ENCODE measurements at regions not wholly inside any gene's neighbourhood (a gene's known extent, or its start where the extent isn't known, plus 50 kb on each side); places are given as distances from the start of the nearest gene placed in this dataset.

DNA sequence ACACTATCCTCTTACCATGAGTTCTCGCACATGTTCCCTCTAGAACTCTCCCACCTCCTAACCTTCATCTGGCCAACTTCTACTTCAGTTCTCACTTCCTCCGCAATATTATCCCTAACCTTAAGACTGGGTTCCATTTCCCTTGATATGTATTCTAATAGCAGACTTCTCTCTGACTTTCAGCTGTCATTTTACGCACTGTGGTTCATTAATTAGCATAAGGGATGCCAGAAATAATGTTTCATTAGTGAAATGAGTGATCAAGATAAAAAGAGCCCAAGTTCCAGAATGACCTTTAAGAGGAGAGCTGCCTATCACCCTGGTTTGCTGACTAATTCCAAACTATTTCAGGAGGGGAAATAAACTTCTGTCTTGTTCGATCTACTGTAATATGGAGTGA lies 108.6 kb upstream of the CCDC150 start:
- TF ChIP-seq POLR2A (IDR thresholded peaks at IDR 0.05): no peak
- TF ChIP-seq, protein P1, sequence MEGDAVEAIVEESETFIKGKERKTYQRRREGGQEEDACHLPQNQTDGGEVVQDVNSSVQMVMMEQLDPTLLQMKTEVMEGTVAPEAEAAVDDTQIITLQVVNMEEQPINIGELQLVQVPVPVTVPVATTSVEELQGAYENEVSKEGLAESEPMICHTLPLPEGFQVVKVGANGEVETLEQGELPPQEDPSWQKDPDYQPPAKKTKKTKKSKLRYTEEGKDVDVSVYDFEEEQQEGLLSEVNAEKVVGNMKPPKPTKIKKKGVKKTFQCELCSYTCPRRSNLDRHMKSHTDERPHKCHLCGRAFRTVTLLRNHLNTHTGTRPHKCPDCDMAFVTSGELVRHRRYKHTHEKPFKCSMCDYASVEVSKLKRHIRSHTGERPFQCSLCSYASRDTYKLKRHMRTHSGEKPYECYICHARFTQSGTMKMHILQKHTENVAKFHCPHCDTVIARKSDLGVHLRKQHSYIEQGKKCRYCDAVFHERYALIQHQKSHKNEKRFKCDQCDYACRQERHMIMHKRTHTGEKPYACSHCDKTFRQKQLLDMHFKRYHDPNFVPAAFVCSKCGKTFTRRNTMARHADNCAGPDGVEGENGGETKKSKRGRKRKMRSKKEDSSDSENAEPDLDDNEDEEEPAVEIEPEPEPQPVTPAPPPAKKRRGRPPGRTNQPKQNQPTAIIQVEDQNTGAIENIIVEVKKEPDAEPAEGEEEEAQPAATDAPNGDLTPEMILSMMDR (IDR thresholded peaks at IDR 0.05): no peak
